Astrocyte (in vitro differentiated cells and primary cell): ENCODE measurements at regions not wholly inside any gene's neighbourhood (a gene's known extent, or its start where the extent isn't known, plus 50 kb on each side); places are given as distances from the start of the nearest gene placed in this dataset.

Source experiments
- EZH2 ChIP-seq: IDR thresholded peaks from 2 replicates; pipeline ENCODE4 v1.6.1; 2012; ENCODE audit warnings: mild to moderate bottlenecking, low read length, inconsistent platforms; ENCODE audit not compliant: insufficient read depth
- TF ChIP-seq, protein P1 (sequence below): IDR thresholded peaks from 2 replicates; pipeline ENCODE4 v1.5.1; 2011; ENCODE audit warnings: low read depth, mild to moderate bottlenecking, inconsistent platforms, low read length, moderate library complexity; ENCODE audit not compliant: insufficient read depth

DNA sequence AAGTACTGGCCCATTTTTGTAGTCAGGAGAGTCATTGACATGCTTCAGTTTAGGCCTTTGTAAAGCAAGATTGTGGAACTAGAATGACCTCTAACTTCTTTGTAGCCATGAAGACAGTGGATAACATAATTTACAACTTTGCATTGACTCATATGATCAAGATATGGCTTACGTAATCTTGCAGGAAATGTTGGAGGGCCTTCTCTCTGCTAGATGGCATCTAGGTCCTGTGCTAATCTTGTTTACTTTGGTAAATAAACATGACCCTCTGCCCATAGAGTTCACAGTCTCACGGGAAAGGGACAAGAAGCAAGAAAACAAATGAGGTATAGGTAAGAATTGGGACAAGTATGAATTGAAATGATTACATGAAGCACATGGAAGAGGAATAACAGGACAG is 355.2 kb upstream of the ARID1B start:
- no peak for TF ChIP-seq EZH2
- TF ChIP-seq, protein P1, sequence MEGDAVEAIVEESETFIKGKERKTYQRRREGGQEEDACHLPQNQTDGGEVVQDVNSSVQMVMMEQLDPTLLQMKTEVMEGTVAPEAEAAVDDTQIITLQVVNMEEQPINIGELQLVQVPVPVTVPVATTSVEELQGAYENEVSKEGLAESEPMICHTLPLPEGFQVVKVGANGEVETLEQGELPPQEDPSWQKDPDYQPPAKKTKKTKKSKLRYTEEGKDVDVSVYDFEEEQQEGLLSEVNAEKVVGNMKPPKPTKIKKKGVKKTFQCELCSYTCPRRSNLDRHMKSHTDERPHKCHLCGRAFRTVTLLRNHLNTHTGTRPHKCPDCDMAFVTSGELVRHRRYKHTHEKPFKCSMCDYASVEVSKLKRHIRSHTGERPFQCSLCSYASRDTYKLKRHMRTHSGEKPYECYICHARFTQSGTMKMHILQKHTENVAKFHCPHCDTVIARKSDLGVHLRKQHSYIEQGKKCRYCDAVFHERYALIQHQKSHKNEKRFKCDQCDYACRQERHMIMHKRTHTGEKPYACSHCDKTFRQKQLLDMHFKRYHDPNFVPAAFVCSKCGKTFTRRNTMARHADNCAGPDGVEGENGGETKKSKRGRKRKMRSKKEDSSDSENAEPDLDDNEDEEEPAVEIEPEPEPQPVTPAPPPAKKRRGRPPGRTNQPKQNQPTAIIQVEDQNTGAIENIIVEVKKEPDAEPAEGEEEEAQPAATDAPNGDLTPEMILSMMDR, result no peak
